SK-N-MC (cell line): ENCODE measurements at regions not wholly inside any gene's neighbourhood (a gene's known extent, or its start where the extent isn't known, plus 50 kb on each side); places are given as distances from the start of the nearest gene placed in this dataset.

Source experiments
- DNase-seq: peaks from one replicate; pipeline ENCODE4 v3.0.0-alpha.2; 2011; ENCODE audit warnings: low read depth, low spot score
- H3K27ac ChIP-seq: fragments of 200-600 bp; sonication (generic); 2 replicates; pipeline ENCODE4 v1.5.1; 2016; ENCODE audit warnings: mixed run types
- H3K36me3 ChIP-seq: fragments of 200-600 bp; sonication (generic); 2 replicates; pipeline ENCODE4 v1.6.1; 2017; ENCODE audit warnings: antibody characterized with exemption, low read length, mixed read lengths; ENCODE audit not compliant: insufficient read depth
- H3K4me3 ChIP-seq: fragments of 200-600 bp; sonication (generic); 2 replicates; pipeline ENCODE4 v1.5.1; 2016
- H3K9ac ChIP-seq: fragments of 200-600 bp; sonication (generic); 2 replicates; pipeline ENCODE4 v1.8.0; 2017; ENCODE audit warnings: mixed run types, mixed read lengths; ENCODE audit not compliant: insufficient read length
- H3K9me3 ChIP-seq: fragments of 200-600 bp; sonication (generic); 2 replicates; pipeline ENCODE4 v1.6.1; 2017; ENCODE audit warnings: low read depth, mild to moderate bottlenecking, antibody characterized with exemption, low read length, moderate library complexity, mixed read lengths
- EZH2 ChIP-seq: fragments of 200-600 bp; sonication (generic); IDR thresholded peaks from one replicate; pipeline ENCODE4 v1.6.1; 2017; ENCODE audit warnings: antibody characterized with exemption
- FOXP2 ChIP-seq: optimal IDR thresholded peaks from 2 replicates; pipeline ENCODE3; 2011; ENCODE audit warnings: mild to moderate bottlenecking, moderate library complexity; ENCODE audit not compliant: insufficient read depth; ENCODE audit errors: extremely low read length, control extremely low read depth
- POLR2AphosphoS5 ChIP-seq: IDR thresholded peaks from 2 replicates; pipeline ENCODE4 v1.6.1; 2012; ENCODE audit warnings: mild to moderate bottlenecking, low read depth, low read length, borderline replicate concordance

- H3K4me3 ChIP-seq: no peak overlapping the region
- no peak overlapping the region for H3K9ac ChIP-seq
- no peaks in the 10 kb centered on the region for H3K9me3 ChIP-seq
- TF ChIP-seq EZH2: no peak
- no peak for TF ChIP-seq POLR2AphosphoS5
- no peak for TF ChIP-seq FOXP2
- no peaks in the 10 kb centered on the region for H3K36me3 ChIP-seq
- H3K27ac ChIP-seq: no peak overlapping the region
- no peak for DNase-seq
These were observed 73.2 kb upstream of the SHH start for GRCh38 chr7:155885167-155886155.

- Histone ChIP-seq H3K36me3 (no peaks in the 10 kb centered on the region), H3K27ac (no peak overlapping the region), H3K4me3 (no peak overlapping the region), H3K9me3 (no peaks in the 10 kb centered on the region), H3K9ac (no peak overlapping the region)
- no peak for DNase-seq
- no peak for TF ChIP-seq FOXP2
- no peak for TF ChIP-seq EZH2
- no peak for TF ChIP-seq POLR2AphosphoS5
These were observed 72.2 kb upstream of the SHH start for GRCh38 chr7:155884225-155885166.

GRCh38 chr7:155883491-155884224, 71.4 kb upstream of the SHH start:
- Histone ChIP-seq H3K9ac (no peak overlapping the region), H3K9me3 (no peaks in the 10 kb centered on the region), H3K4me3 (no peak overlapping the region), H3K36me3 (no peaks in the 10 kb centered on the region), H3K27ac (no peak overlapping the region)
- TF ChIP-seq EZH2 (no peak), FOXP2 (no peak), POLR2AphosphoS5 (no peak)
- no peak for DNase-seq

GRCh38 chr7:155882596-155882995, 70.3 kb upstream of the SHH start:
- Histone ChIP-seq H3K36me3 (no peaks in the 10 kb centered on the region), H3K9ac (no peak overlapping the region), H3K4me3 (no peak overlapping the region), H3K9me3 (no peaks in the 10 kb centered on the region), H3K27ac (no peak overlapping the region)
- DNase-seq: no peak
- no peak for TF ChIP-seq FOXP2
- no peak for TF ChIP-seq EZH2
- TF ChIP-seq POLR2AphosphoS5: no peak

- DNase-seq: no peak
- Histone ChIP-seq H3K27ac (no peak overlapping the region), H3K9ac (no peak overlapping the region), H3K4me3 (no peak overlapping the region), H3K9me3 (no peaks in the 10 kb centered on the region), H3K36me3 (no peaks in the 10 kb centered on the region)
- TF ChIP-seq POLR2AphosphoS5 (no peak), EZH2 (no peak), FOXP2 (no peak)
These were observed 69.4 kb upstream of the SHH start for GRCh38 chr7:155881471-155882350.

- H3K4me3 ChIP-seq: no peak overlapping the region
- H3K27ac ChIP-seq: no peak overlapping the region
- TF ChIP-seq EZH2 (no peak), POLR2AphosphoS5 (no peak), FOXP2 (no peak)
- no peaks in the 10 kb centered on the region for H3K9me3 ChIP-seq
- no peaks in the 10 kb centered on the region for H3K36me3 ChIP-seq
- DNase-seq: no peak
- no peak overlapping the region for H3K9ac ChIP-seq
These were observed 68.5 kb upstream of the SHH start for GRCh38 chr7:155880721-155881120.

- Histone ChIP-seq H3K9me3 (no peaks in the 10 kb centered on the region), H3K4me3 (no peak overlapping the region), H3K9ac (no peak overlapping the region), H3K36me3 (no peaks in the 10 kb centered on the region), H3K27ac (no peak overlapping the region)
- TF ChIP-seq EZH2: no peak
- TF ChIP-seq FOXP2: no peak
- TF ChIP-seq POLR2AphosphoS5: no peak
- DNase-seq: no peak
These were observed 67.3 kb upstream of the SHH start for GRCh38 chr7:155879592-155879991.
